ENCODE measurements at regions not wholly inside any gene's neighbourhood (a gene's known extent, or its start where the extent isn't known, plus 50 kb on each side); places are given as distances from the start of the nearest gene placed in this dataset.

- Histone ChIP-seq H2AFZ (ENCODE audit: low read length) (no peak overlapping the region), H3K9ac (ENCODE audit: low read length) (no peak overlapping the region), H4K20me1 (ENCODE audit: insufficient read depth, low read length) (no peaks in the 10 kb centered on the region), H3K27me3 (ENCODE audit: insufficient read depth, low read length) (no peaks in the 10 kb centered on the region), H3K27ac (ENCODE audit: low read depth, low read length, poor library complexity, severe bottlenecking) (no peak overlapping the region), H3K4me1 (ENCODE audit: insufficient read depth, low read length, severe bottlenecking) (no peaks in the 10 kb centered on the region), H3F3A (ENCODE audit: insufficient read depth, low read length) (no peaks in the 10 kb centered on the region), H3K4me2 (ENCODE audit: low read length) (no peak overlapping the region), H3K36me3 (ENCODE audit: insufficient read depth, low read length) (no peaks in the 10 kb centered on the region), H3K9me3 (ENCODE audit: low read length) (no peaks in the 10 kb centered on the region), H3K4me3 (ENCODE audit: low read depth, low read length, poor library complexity, severe bottlenecking) (no peak overlapping the region), H3K79me2 (ENCODE audit: insufficient read depth, low read length) (no peaks in the 10 kb centered on the region), H3K9me2 (ENCODE audit: low read depth, low read length) (no peaks in the 10 kb centered on the region)
- TF ChIP-seq CTCF (IDR thresholded peaks at IDR 0.05; ENCODE audit: low read length) (no peak), EZH2 (IDR thresholded peaks at IDR 0.05; ENCODE audit: borderline replicate concordance, low read length) (no peak)
These were observed 66.4 kb upstream of the KBTBD8 start for GRCh38 chr3:66931699-66932098.

- Histone ChIP-seq H3K27me3 (ENCODE audit: insufficient read depth, low read length) (no peaks in the 10 kb centered on the region), H2AFZ (ENCODE audit: low read length) (no peak overlapping the region), H3K27ac (ENCODE audit: low read depth, low read length, poor library complexity, severe bottlenecking) (no peak overlapping the region), H3K4me1 (ENCODE audit: insufficient read depth, low read length, severe bottlenecking) (no peaks in the 10 kb centered on the region), H3K4me2 (ENCODE audit: low read length) (no peak overlapping the region), H3F3A (ENCODE audit: insufficient read depth, low read length) (no peaks in the 10 kb centered on the region), H3K9ac (ENCODE audit: low read length) (no peak overlapping the region), H3K4me3 (ENCODE audit: low read depth, low read length, poor library complexity, severe bottlenecking) (no peak overlapping the region), H3K9me2 (ENCODE audit: low read depth, low read length) (no peaks in the 10 kb centered on the region), H3K36me3 (ENCODE audit: insufficient read depth, low read length) (no peaks in the 10 kb centered on the region), H4K20me1 (ENCODE audit: insufficient read depth, low read length) (no peaks in the 10 kb centered on the region), H3K9me3 (ENCODE audit: low read length) (no peaks in the 10 kb centered on the region), H3K79me2 (ENCODE audit: insufficient read depth, low read length) (no peaks in the 10 kb centered on the region)
- no peak for TF ChIP-seq CTCF (IDR thresholded peaks at IDR 0.05; ENCODE audit: low read length)
- no peak for TF ChIP-seq EZH2 (IDR thresholded peaks at IDR 0.05; ENCODE audit: borderline replicate concordance, low read length)
These were observed 64.9 kb upstream of the KBTBD8 start for GRCh38 chr3:66933233-66933632.

DNA sequence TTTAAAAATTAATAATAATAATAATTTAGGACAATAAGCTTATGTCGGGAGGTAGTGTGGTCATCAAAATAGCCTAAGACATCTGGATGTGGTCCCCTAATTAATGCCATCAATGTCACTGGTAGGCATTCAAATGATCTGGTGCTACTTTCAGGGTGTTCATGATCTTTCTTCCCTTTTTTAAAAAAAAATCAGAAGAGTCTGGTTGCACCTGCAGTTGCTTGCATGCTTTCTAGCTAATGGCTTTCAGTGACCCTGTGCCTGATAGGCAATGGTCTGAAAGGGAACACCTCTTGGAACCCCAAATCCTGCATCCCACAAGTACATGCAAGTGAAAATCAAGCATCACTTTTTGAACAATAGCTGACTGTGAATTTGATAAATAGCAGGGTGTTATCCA lies 64.1 kb upstream of the KBTBD8 start:
- Histone ChIP-seq H3K9me2 (ENCODE audit: low read depth, low read length) (no peaks in the 10 kb centered on the region), H3K9me3 (ENCODE audit: low read length) (no peaks in the 10 kb centered on the region), H3K79me2 (ENCODE audit: insufficient read depth, low read length) (no peaks in the 10 kb centered on the region), H3K4me2 (ENCODE audit: low read length) (no peak overlapping the region), H3K9ac (ENCODE audit: low read length) (no peak overlapping the region), H3K4me3 (ENCODE audit: low read depth, low read length, poor library complexity, severe bottlenecking) (no peak overlapping the region), H4K20me1 (ENCODE audit: insufficient read depth, low read length) (no peaks in the 10 kb centered on the region), H2AFZ (ENCODE audit: low read length) (no peak overlapping the region), H3K4me1 (ENCODE audit: insufficient read depth, low read length, severe bottlenecking) (no peaks in the 10 kb centered on the region), H3K27me3 (ENCODE audit: insufficient read depth, low read length) (no peaks in the 10 kb centered on the region), H3K36me3 (ENCODE audit: insufficient read depth, low read length) (no peaks in the 10 kb centered on the region), H3F3A (ENCODE audit: insufficient read depth, low read length) (no peaks in the 10 kb centered on the region), H3K27ac (ENCODE audit: low read depth, low read length, poor library complexity, severe bottlenecking) (no peak overlapping the region)
- no peak for TF ChIP-seq CTCF (IDR thresholded peaks at IDR 0.05; ENCODE audit: low read length)
- TF ChIP-seq EZH2 (IDR thresholded peaks at IDR 0.05; ENCODE audit: borderline replicate concordance, low read length): no peak
